Neural progenitor cell (in vitro differentiated cells): ENCODE measurements at regions not wholly inside any gene's neighbourhood (a gene's known extent, or its start where the extent isn't known, plus 50 kb on each side); places are given as distances from the start of the nearest gene placed in this dataset.

Experiments used
- CTCF ChIP-seq: fragments of 200-600 bp; sonication (generic); IDR thresholded peaks from 2 replicates; pipeline ENCODE4 v1.5.1; 2017; ENCODE audit warnings: antibody characterized with exemption, mild to moderate bottlenecking
- EZH2 ChIP-seq: fragments of 200-600 bp; sonication (generic); IDR thresholded peaks from 2 replicates; pipeline ENCODE4 v1.6.1; 2017; ENCODE audit warnings: antibody characterized with exemption, mild to moderate bottlenecking, moderate library complexity
- EZH2phosphoT487 ChIP-seq: fragments of 200-600 bp; sonication (generic); IDR thresholded peaks from 2 replicates; pipeline ENCODE4 v1.6.1; 2017; ENCODE audit warnings: antibody characterized with exemption

GRCh38 chr10:78450807-78451485, 417.3 kb downstream of the RPS24 start:
- no peak for TF ChIP-seq CTCF
- TF ChIP-seq EZH2phosphoT487, result no peak
- no peak for TF ChIP-seq EZH2
